Activated CD4-positive, alpha-beta T cell treated with anti-CD3 and anti-CD28 coated beads for 36 hours (primary cell): ENCODE measurements at regions not wholly inside any gene's neighbourhood (a gene's known extent, or its start where the extent isn't known, plus 50 kb on each side); places are given as distances from the start of the nearest gene placed in this dataset.

Experiments used
- ATAC-seq: fragments of 200-7000 bp; cut with Tn5 transposase; one replicate; pipeline ENCODE4 v1.10.0; 2021; ENCODE audit warnings: mild to moderate bottlenecking, moderate library complexity
- CTCF ChIA-PET: fragments of 350-600 bp; sonication (Branson Sonifier 250); formaldehyde crosslinking; loops from one replicate; lab custom pipeline; 2021; ENCODE audit warnings: antibody characterized with exemption; lab: Charles Lee
- POLR2A ChIA-PET: fragments of 350-600 bp; sonication (Branson Sonifier 250); formaldehyde crosslinking; loops from one replicate; lab custom pipeline; 2021; ENCODE audit warnings: antibody characterized with exemption, inconsistent platforms; lab: Charles Lee
- DNase-seq: peaks from one replicate; pipeline ENCODE4 v3.0.0-alpha.2; 2020
- H3K27ac Mint-ChIP-seq: one replicate; pipeline ENCODE4 v1.8.0; 2021; ENCODE audit warnings: mixed read lengths
- H3K27me3 Mint-ChIP-seq: one replicate; pipeline ENCODE4 v1.8.0; 2021; ENCODE audit warnings: mixed read lengths
- H3K36me3 Mint-ChIP-seq: one replicate; pipeline ENCODE4 v1.8.0; 2021; ENCODE audit warnings: low read depth, mixed read lengths
- H3K4me1 Mint-ChIP-seq: one replicate; pipeline ENCODE4 v1.8.0; 2021; ENCODE audit warnings: mixed read lengths
- H3K4me3 Mint-ChIP-seq: one replicate; pipeline ENCODE4 v1.8.0; 2021; ENCODE audit warnings: mild to moderate bottlenecking, moderate library complexity, mixed read lengths
- H3K9me3 Mint-ChIP-seq: one replicate; pipeline ENCODE4 v1.8.0; 2021; ENCODE audit warnings: low read depth, mixed read lengths
- intact Hi-C, 2 experiments: fragments of 100-400 bp; cut with DNase I in 1 of 2; cut with micrococcal nuclease in 1 of 2; formaldehyde crosslinking; loops; one replicate each; pipeline versions ENCODE4 v1.14.2 to v1.15.1; 2022 to 2024; cut with DNase I, micrococcal nuclease

DNA sequence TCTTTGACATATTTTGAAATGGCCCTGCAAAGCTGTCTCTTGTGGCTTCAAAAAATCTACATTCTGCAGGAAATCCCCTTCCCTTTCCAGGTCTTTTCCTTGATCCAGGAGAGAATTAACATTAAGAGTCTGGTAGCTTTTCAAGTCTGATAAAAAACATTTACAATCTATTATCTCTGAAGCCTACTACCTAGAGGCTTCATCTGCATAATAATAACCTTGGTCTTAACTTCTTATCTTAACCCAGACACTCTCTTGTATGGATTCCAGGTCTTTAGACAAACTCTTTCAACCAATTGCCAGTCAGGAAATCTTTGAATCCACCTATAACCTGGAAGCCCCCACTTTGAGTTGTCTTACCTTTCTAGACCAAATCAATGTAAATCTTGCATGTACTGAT is 179.3 kb upstream of the ZC3H15 start:
- H3K27ac Mint-ChIP-seq, result no peak overlapping the region
- ATAC-seq, result no peak
- ChIA-PET CTCF (no interaction called here), POLR2A (no interaction called here)
- DNase-seq, result no peak
- peaks cover 6% of the 10 kb centered on the region for H3K36me3 Mint-ChIP-seq
- no peaks in the 10 kb centered on the region for H3K27me3 Mint-ChIP-seq
- intact Hi-C loops, result no loop called here
- peaks cover 6% of the 10 kb centered on the region for H3K9me3 Mint-ChIP-seq
- no peaks in the 10 kb centered on the region for H3K4me1 Mint-ChIP-seq
- H3K4me3 Mint-ChIP-seq, result no peak overlapping the region

DNA sequence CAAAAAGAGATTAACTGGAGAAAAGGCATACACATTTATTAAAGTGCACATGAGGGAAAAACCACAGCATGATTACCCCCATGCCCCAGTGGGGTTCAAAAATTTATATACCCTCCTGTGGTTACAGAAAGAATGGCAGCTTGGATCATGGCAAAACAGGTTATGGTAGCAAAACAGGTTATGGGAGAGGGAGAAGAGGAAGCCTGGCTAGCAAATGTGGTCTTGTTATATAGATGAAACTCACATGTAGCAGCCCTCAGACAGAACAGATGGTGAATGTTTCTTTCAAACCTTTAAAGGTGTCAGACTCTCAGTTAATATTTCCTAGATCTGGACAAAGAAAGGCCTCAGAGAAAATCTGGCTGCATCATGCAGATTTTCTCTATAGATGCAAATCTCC is 178.2 kb upstream of the ZC3H15 start:
- POLR2A ChIA-PET, result no interaction called here

DNA sequence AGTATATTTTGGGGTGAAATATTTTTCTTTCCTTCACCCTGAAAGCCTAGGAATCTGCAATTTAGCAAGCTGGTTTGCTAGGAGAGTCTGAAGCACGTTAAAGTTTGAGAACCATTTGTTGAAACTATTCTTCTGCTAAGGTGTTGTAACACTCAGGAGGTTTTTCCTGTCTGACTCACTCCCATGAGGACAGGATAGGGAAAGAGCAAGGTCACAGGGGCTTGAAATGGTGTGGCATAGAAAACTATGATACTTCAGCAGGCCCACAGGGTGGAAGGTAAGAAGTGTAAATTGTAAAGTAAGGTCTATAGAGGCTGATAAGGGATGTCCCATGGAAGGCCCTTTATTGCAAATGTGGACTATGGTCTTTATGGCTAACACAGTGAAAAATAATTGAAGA is 177.7 kb upstream of the ZC3H15 start:
- Mint-ChIP-seq H3K36me3 (peaks cover 8% of the 10 kb centered on the region), H3K4me3 (no peak overlapping the region), H3K9me3 (peaks cover 9% of the 10 kb centered on the region), H3K27ac (no peak overlapping the region), H3K4me1 (no peaks in the 10 kb centered on the region), H3K27me3 (no peaks in the 10 kb centered on the region)
- CTCF ChIA-PET, result no interaction called here
- ATAC-seq, result no peak
- POLR2A ChIA-PET, result no interaction called here
- intact Hi-C loops, result no loop called here
- DNase-seq, result no peak

More for the DNA sequence above, 178.2 kb upstream of the ZC3H15 start:
- DNase-seq (no peak), ATAC-seq (no peak)
- Mint-ChIP-seq H3K4me3 (no peak overlapping the region), H3K36me3 (peaks cover 8% of the 10 kb centered on the region), H3K4me1 (no peaks in the 10 kb centered on the region), H3K9me3 (peaks cover 9% of the 10 kb centered on the region), H3K27ac (no peak overlapping the region), H3K27me3 (no peaks in the 10 kb centered on the region)
- intact Hi-C loops, result no loop called here
- CTCF ChIA-PET, result no interaction called here

DNA sequence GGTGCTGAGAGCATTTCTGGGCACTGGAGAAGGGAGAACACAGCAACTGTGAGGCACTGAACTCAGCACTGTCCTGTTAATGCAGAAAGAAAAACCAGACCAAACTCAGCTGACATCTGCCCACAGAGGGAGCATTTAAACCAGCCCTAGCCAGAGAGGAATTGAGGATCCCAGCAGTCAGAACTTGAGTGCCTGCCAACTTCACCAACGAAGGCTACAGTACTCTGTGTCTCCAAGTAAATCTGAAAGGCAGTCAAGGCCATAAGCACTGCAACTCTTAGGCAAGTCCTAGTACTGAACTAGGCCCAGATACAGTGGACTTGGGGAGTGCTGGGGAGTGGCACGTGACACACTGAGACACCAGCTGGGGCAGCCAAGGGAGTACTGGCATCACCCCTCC is 176.2 kb upstream of the ZC3H15 start:
- CTCF ChIA-PET, result no interaction called here
- no peak for DNase-seq
- intact Hi-C loops, result no loop called here
- Mint-ChIP-seq H3K27me3 (no peaks in the 10 kb centered on the region), H3K27ac (no peak overlapping the region), H3K36me3 (peaks cover 12% of the 10 kb centered on the region), H3K9me3 (peaks cover 14% of the 10 kb centered on the region), H3K4me3 (no peak overlapping the region), H3K4me1 (no peaks in the 10 kb centered on the region)
- POLR2A ChIA-PET, result no interaction called here
- no peak for ATAC-seq

DNA sequence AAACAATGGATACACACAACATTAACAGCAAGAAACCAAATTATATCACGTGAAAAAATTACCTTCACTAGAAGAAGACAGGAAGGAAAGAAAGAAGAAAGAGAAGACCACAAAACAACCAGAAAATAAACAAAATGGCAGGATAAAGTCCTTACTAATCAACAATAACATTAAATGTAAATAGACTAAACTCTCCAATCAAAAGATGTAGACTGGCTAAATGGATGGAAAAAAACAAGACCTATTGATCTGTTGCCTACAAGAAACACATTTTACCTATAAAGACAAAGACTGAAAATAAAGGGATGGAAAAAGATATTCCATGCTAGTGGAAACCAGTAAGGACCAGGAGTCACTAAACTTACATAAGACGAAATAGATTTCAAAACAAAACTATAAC is 167.0 kb upstream of the ZC3H15 start:
- H3K27ac Mint-ChIP-seq, result no peak overlapping the region
- no peaks in the 10 kb centered on the region for H3K27me3 Mint-ChIP-seq
- peaks cover 30% of the 10 kb centered on the region for H3K9me3 Mint-ChIP-seq
- peaks cover 20% of the 10 kb centered on the region for H3K36me3 Mint-ChIP-seq
- H3K4me3 Mint-ChIP-seq, result no peak overlapping the region
- CTCF ChIA-PET, result no interaction called here
- POLR2A ChIA-PET, result no interaction called here
- intact Hi-C loops, result no loop called here
- ATAC-seq (no peak), DNase-seq (no peak)
- H3K4me1 Mint-ChIP-seq, result no peaks in the 10 kb centered on the region

DNA sequence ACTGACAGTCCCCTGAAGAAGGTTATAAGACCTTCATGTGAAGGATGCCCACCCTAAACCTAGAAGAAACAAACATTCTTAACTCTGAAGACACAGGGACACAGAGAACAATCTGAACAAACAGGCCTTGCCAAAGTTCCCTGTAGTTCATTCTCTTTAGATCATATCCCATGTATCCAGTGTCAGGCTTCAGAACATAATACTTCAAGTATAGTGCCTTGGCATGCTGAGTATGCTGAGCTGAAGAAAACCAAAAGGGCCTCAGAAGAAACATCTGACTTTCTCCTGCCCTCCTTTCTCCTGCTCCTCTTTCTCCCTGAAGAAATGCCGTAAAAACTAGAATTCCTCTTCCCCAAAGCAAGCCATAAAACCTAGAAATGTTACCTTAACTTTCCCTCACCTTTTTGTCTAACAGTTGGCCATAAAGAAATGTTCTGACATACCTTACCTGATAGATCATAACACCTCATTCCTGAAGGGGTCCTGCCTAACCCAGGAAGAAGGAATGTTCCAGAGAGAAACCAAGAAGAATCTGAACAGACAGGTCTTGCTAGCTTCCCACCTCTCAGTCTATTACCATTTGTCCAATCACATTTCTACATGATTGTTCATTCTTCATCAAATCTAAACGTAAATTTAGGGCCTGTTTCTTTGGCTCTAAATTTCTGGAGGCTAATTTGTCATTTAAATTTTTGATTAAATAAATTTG is 160.1 kb upstream of the ZC3H15 start:
- ATAC-seq, result no peak
- no peaks in the 10 kb centered on the region for H3K4me1 Mint-ChIP-seq

DNA sequence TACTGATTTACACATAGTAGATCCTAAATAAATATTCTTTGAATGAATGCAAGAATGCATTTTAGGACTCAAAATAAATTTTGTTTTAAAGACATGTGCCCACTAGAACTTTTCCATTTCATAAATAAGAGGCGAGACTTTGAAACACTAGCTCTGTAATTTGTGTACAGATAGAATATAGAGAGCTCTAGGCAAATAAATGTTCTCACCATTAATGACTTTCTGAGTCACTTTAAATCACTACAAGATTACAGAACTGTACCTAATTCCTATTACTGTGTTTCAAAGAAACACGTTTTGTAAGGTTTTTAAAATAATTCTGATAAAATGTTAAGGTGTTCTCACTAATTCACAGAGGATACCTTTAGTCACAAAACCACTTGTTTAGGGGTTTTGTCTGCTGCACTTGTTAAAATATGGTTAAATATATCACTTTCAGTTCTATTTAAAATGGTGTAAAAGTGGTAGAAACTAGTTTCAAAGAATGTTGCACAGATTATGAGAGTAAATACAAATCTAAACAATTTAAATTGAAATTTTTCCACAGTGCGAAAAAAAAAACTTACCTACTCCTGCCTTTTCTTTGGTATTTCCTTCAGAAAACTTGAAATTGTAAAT is 158.7 kb upstream of the ZC3H15 start:
- ChIA-PET POLR2A (no interaction called here), CTCF (no interaction called here)
- peaks cover 14% of the 10 kb centered on the region for H3K9me3 Mint-ChIP-seq
- DNase-seq (no peak), ATAC-seq (no peak)
- H3K4me3 Mint-ChIP-seq, result no peak overlapping the region
- no peaks in the 10 kb centered on the region for H3K36me3 Mint-ChIP-seq
- H3K27me3 Mint-ChIP-seq, result no peaks in the 10 kb centered on the region
- no peak overlapping the region for H3K27ac Mint-ChIP-seq
- intact Hi-C loops, result no loop called here
- H3K4me1 Mint-ChIP-seq, result no peaks in the 10 kb centered on the region

More for the DNA sequence above, 160.1 kb upstream of the ZC3H15 start:
- no peaks in the 10 kb centered on the region for H3K27me3 Mint-ChIP-seq
- intact Hi-C loops, result no loop called here
- CTCF ChIA-PET, result no interaction called here
- H3K4me3 Mint-ChIP-seq, result no peak overlapping the region
- DNase-seq, result no peak
- no peaks in the 10 kb centered on the region for H3K36me3 Mint-ChIP-seq
- peaks cover 13% of the 10 kb centered on the region for H3K9me3 Mint-ChIP-seq
- no peak overlapping the region for H3K27ac Mint-ChIP-seq
- POLR2A ChIA-PET, result no interaction called here

DNA sequence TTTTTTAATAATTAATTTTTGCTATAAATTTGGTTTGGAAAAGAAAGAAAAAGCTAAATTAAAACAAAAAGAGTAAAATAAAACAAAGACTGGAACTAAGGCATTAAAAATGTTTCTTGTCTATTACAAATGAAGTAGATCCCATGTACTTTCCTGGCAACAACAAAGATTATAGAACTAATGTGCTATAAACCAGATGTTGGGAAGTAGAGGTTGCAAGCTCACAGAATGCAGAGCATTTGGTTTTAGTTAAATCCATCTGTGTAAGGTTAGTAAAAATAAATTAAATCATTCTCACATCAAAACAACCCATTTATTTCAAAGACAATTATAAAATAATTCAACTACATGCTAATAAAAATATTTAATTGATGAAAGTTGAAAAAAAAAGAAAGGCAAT is 157.2 kb upstream of the ZC3H15 start:
- Mint-ChIP-seq H3K36me3 (no peaks in the 10 kb centered on the region), H3K4me3 (no peak overlapping the region), H3K27ac (no peak overlapping the region), H3K4me1 (no peaks in the 10 kb centered on the region), H3K27me3 (no peaks in the 10 kb centered on the region), H3K9me3 (peaks cover 5% of the 10 kb centered on the region)
- ATAC-seq (no peak), DNase-seq (no peak)
- ChIA-PET CTCF (no interaction called here), POLR2A (no interaction called here)
- intact Hi-C loops, result no loop called here

DNA sequence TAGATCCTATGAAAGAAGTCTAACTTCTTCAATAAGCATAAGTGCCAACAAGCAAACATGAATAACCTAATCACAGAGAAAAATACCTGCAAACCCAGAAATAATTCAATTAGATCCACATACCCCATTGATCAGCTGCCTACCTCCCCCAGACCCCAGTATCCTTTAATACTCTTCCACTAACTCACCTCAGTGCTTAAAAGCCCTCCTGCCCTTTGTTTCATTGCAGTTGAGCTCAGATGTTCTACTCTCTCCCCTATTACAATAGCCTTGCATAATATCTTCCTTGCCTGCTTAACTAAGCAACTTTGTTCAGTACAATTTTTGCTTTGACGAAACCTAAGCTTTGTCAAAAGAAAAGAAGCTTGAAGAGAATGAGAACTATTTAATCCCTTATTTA is 156.0 kb upstream of the ZC3H15 start:
- ATAC-seq (no peak), DNase-seq (no peak)
- H3K4me3 Mint-ChIP-seq, result no peak overlapping the region
- peaks cover 7% of the 10 kb centered on the region for H3K9me3 Mint-ChIP-seq
- POLR2A ChIA-PET, result no interaction called here
- no peak overlapping the region for H3K27ac Mint-ChIP-seq
- no peaks in the 10 kb centered on the region for H3K4me1 Mint-ChIP-seq
- intact Hi-C loops, result no loop called here
- no peaks in the 10 kb centered on the region for H3K36me3 Mint-ChIP-seq
- H3K27me3 Mint-ChIP-seq, result no peaks in the 10 kb centered on the region
- CTCF ChIA-PET, result no interaction called here

DNA sequence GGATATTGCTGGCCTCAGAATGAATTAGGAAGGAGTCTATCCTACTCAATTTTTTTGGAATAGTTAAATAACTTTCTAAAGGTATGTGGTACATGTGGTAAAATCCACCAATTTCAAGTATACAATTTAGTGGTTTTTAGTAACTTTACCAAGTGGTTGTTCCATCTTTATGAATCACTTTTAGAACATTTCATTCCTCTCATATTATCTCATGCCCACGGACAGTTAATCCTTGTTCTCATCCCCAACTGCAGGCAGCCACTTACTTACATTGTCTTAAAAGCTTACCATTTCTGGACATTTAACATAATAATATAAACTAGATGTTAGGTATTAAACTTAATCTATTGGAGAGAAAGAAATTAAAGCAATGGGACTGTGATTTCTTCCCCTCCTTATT is 146.3 kb upstream of the ZC3H15 start:
- intact Hi-C loops, result no loop called here
- peaks cover 11% of the 10 kb centered on the region for H3K36me3 Mint-ChIP-seq
- no peak overlapping the region for H3K27ac Mint-ChIP-seq
- no peaks in the 10 kb centered on the region for H3K4me1 Mint-ChIP-seq
- CTCF ChIA-PET, result no interaction called here
- ATAC-seq (no peak), DNase-seq (no peak)
- H3K4me3 Mint-ChIP-seq, result no peak overlapping the region
- H3K27me3 Mint-ChIP-seq, result no peaks in the 10 kb centered on the region
- POLR2A ChIA-PET, result no interaction called here
- peaks cover 11% of the 10 kb centered on the region for H3K9me3 Mint-ChIP-seq

DNA sequence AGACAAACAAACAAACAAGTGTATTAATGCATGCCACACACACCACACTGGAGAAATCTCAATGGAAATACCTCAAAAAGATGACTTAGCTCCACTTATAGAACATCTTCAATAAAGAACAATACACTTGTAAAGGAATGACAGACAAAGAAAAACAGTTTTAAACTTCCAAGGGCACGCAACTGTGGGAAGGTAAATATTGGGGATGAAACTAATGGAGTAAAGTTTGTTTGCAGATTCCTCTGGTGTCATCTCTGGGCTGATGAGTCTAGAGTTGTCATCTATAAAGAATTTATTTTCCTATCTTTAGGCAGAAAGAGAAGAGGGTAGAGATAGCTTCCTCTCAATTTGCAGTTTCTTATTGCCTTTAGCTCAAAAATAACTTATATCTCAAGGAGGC is 144.0 kb upstream of the ZC3H15 start:
- Mint-ChIP-seq H3K27ac (no peak overlapping the region), H3K9me3 (peaks cover 9% of the 10 kb centered on the region), H3K4me3 (no peak overlapping the region), H3K4me1 (no peaks in the 10 kb centered on the region), H3K36me3 (peaks cover 17% of the 10 kb centered on the region), H3K27me3 (no peaks in the 10 kb centered on the region)
- ATAC-seq (no peak), DNase-seq (no peak)
- ChIA-PET CTCF (no interaction called here), POLR2A (no interaction called here)
- intact Hi-C loops, result no loop called here

DNA sequence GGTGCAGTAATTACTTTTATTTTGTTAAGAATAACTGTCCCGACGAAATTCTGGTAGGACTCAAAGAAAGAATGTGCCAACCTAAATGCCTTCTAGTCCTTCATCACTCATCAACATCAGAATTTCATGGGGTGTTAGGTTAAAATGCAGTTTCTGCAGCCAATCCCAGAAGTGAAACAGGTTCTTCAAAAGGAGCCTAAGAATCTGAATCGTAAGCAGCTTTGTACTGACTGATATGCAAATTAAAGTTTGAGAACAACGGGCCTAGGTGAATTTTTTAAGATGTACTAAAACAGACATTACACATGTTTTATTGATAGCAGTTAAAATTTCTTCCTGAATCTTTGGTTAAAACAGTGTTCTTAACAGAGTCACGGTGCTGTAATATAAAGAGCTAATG is 140.3 kb upstream of the ZC3H15 start:
- ChIA-PET CTCF (no interaction called here), POLR2A (no interaction called here)
- Mint-ChIP-seq H3K4me1 (peaks cover 3% of the 10 kb centered on the region), H3K36me3 (peaks cover 15% of the 10 kb centered on the region), H3K27me3 (no peaks in the 10 kb centered on the region), H3K4me3 (no peak overlapping the region), H3K27ac (no peak overlapping the region), H3K9me3 (no peaks in the 10 kb centered on the region)
- intact Hi-C loops, result no loop called here
- ATAC-seq, result no peak
- no peak for DNase-seq
